PC-3 (cell line): ENCODE measurements at regions not wholly inside any gene's neighbourhood (a gene's known extent, or its start where the extent isn't known, plus 50 kb on each side); places are given as distances from the start of the nearest gene placed in this dataset.

ENCODE experiments used
- ATAC-seq: fragments of 200-7000 bp; cut with Tn5 transposase; 2 replicates; pipeline ENCODE4 v1.9.1; 2020; ENCODE audit warnings: mild to moderate bottlenecking, moderate library complexity
- BruUV-seq: library from RNA; stranded (reverse); fragments of 400-500 nt; replicated peaks from 2 replicates; lab custom pipeline; 2021; lab: Mats Ljungman, UMichigan
- CTCF ChIA-PET: fragments of 300-600 bp; sonication (Branson Sonifier 250); formaldehyde crosslinking; loops from one replicate; lab custom pipeline; 2022; ENCODE audit warnings: antibody characterized with exemption; lab: Charles Lee
- POLR2A ChIA-PET: fragments of 300-600 bp; sonication (Branson Sonifier 250); formaldehyde crosslinking; loops from one replicate; lab custom pipeline; 2022; ENCODE audit warnings: antibody characterized with exemption; ENCODE audit not compliant: unreplicated experiment; lab: Charles Lee
- DNase-seq: peaks from one replicate; pipeline ENCODE4 v3.0.0-alpha.2; 2015
- H2AFZ ChIP-seq: fragments of 300-600 bp; sonication (generic); 2 replicates; pipeline ENCODE4 v1.6.0; 2016; ENCODE audit warnings: antibody characterized with exemption, low read length
- H3F3A ChIP-seq: fragments of 300-600 bp; sonication (generic); one replicate; pipeline ENCODE4 v1.6.0; 2017; ENCODE audit warnings: antibody characterized with exemption, low read length, control low read depth, mild to moderate bottlenecking; ENCODE audit not compliant: unreplicated experiment
- H3K27ac ChIP-seq: fragments of 300-600 bp; sonication (generic); 2 replicates; pipeline ENCODE4 v1.5.1; 2016; ENCODE audit warnings: mild to moderate bottlenecking, low read length
- H3K27me3 ChIP-seq: fragments of 300-600 bp; sonication (generic); 2 replicates; pipeline ENCODE4 v1.6.1; 2016; ENCODE audit warnings: low read length, mixed read lengths
- H3K36me3 ChIP-seq: fragments of 300-600 bp; sonication (generic); 2 replicates; pipeline ENCODE4 v1.6.1; 2016; ENCODE audit warnings: low read depth, mixed run types, low read length, mixed read lengths
- H3K4me1 ChIP-seq: fragments of 300-600 bp; sonication (generic); 2 replicates; pipeline ENCODE4 v1.5.1; 2016; ENCODE audit warnings: low read length; ENCODE audit not compliant: insufficient read depth
- H3K4me2 ChIP-seq: fragments of 300-600 bp; sonication (generic); 2 replicates; pipeline ENCODE4 v1.6.0; 2016; ENCODE audit warnings: low read length
- H3K4me3 ChIP-seq: fragments of 300-600 bp; sonication (generic); 2 replicates; pipeline ENCODE4 v1.5.1; 2016; ENCODE audit warnings: mild to moderate bottlenecking, low read length, mixed read lengths
- H3K79me2 ChIP-seq: fragments of 300-600 bp; sonication (generic); 2 replicates; pipeline ENCODE4 v1.6.1; 2017; ENCODE audit warnings: low read length, mixed read lengths
- H3K9ac ChIP-seq: fragments of 300-600 bp; sonication (generic); 2 replicates; pipeline ENCODE4 v1.6.0; 2016; ENCODE audit warnings: mild to moderate bottlenecking, low read length
- H3K9me2 ChIP-seq: fragments of 300-600 bp; sonication (generic); replicated peaks from 2 replicates; pipeline ENCODE4 v1.6.1; 2016; ENCODE audit warnings: mixed run types, low read length, mixed read lengths
- H3K9me3 ChIP-seq: fragments of 300-600 bp; sonication (generic); 2 replicates; pipeline ENCODE4 v1.6.1; 2016; ENCODE audit warnings: low read length, mixed read lengths
- H4K20me1 ChIP-seq: fragments of 300-600 bp; sonication (generic); 2 replicates; pipeline ENCODE4 v1.6.1; 2016; ENCODE audit warnings: low read length, mixed read lengths
- EZH2 ChIP-seq: fragments of 300-600 bp; sonication (generic); IDR thresholded peaks from one replicate; pipeline ENCODE4 v1.6.1; 2017; ENCODE audit warnings: antibody characterized with exemption, mild to moderate bottlenecking, low read length; ENCODE audit not compliant: unreplicated experiment
- EZH2phosphoT487 ChIP-seq: fragments of 300-600 bp; sonication (generic); IDR thresholded peaks from 2 replicates; pipeline ENCODE4 v1.6.1; 2018; ENCODE audit warnings: mild to moderate bottlenecking, antibody characterized with exemption, low read length, borderline replicate concordance
- intact Hi-C: fragments of 100-400 bp; cut with micrococcal nuclease; formaldehyde crosslinking; loops from 2 replicates; pipeline ENCODE4 v1.9.0; 2023
- TF ChIP-seq, protein P1 (sequence below): fragments of 300-600 bp; sonication (generic); conservative IDR thresholded peaks from 2 replicates; pipeline ENCODE4 v1.5.1; 2017; ENCODE audit warnings: antibody characterized with exemption, low read depth, mild to moderate bottlenecking, low read length

- H3K36me3 ChIP-seq: no peaks in the 10 kb centered on the region
- H3K9me2 ChIP-seq: no peaks in the 10 kb centered on the region
- no peaks in the 10 kb centered on the region for H3K27me3 ChIP-seq
- no peak overlapping the region for H3K9ac ChIP-seq
- no peak overlapping the region for H3K4me2 ChIP-seq
- H3K79me2 ChIP-seq: no peaks in the 10 kb centered on the region
- ChIA-PET POLR2A (no interaction called here), CTCF (no interaction called here)
- H3K4me1 ChIP-seq: no peaks in the 10 kb centered on the region
- intact Hi-C loops: no loop called here
- TF ChIP-seq, protein P1, sequence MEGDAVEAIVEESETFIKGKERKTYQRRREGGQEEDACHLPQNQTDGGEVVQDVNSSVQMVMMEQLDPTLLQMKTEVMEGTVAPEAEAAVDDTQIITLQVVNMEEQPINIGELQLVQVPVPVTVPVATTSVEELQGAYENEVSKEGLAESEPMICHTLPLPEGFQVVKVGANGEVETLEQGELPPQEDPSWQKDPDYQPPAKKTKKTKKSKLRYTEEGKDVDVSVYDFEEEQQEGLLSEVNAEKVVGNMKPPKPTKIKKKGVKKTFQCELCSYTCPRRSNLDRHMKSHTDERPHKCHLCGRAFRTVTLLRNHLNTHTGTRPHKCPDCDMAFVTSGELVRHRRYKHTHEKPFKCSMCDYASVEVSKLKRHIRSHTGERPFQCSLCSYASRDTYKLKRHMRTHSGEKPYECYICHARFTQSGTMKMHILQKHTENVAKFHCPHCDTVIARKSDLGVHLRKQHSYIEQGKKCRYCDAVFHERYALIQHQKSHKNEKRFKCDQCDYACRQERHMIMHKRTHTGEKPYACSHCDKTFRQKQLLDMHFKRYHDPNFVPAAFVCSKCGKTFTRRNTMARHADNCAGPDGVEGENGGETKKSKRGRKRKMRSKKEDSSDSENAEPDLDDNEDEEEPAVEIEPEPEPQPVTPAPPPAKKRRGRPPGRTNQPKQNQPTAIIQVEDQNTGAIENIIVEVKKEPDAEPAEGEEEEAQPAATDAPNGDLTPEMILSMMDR: no peak
- H2AFZ ChIP-seq: no peak overlapping the region
- no peaks in the 10 kb centered on the region for H4K20me1 ChIP-seq
- DNase-seq (no peak), ATAC-seq (no peak)
- no TSS peak for BruUV-seq
- H3K27ac ChIP-seq: no peak overlapping the region
- no peak overlapping the region for H3K4me3 ChIP-seq
- H3F3A ChIP-seq: no peaks in the 10 kb centered on the region
- H3K9me3 ChIP-seq: peaks cover 40% of the 10 kb centered on the region
These were observed 126.3 kb upstream of the CRBN start for GRCh38 chr3:3305841-3306240.

DNA sequence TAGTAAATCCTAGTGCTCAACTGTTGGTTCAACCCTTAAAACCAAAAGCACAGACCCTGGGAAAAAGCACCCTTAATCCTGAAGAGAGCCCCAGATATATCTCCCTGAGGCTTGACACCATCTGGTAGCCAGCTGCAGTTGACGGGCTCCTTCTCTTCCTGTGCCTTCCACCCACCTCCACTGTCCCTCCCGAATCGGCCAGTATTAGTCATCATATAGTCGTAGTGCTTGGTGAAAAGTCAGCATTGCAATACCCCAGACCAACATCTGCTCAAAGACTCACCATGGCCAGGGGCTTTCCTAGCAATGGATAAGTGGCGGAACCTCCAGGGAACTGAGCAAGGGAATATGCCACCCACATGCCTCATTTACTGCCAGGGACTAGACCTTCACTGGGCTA, 125.6 kb upstream of the CRBN start:
- Histone ChIP-seq H3K36me3 (no peaks in the 10 kb centered on the region), H3K27me3 (no peaks in the 10 kb centered on the region), H2AFZ (no peak overlapping the region), H4K20me1 (no peaks in the 10 kb centered on the region), H3K4me1 (no peaks in the 10 kb centered on the region), H3K9me2 (no peaks in the 10 kb centered on the region), H3F3A (no peaks in the 10 kb centered on the region), H3K4me2 (no peak overlapping the region), H3K9me3 (peaks cover 40% of the 10 kb centered on the region), H3K9ac (no peak overlapping the region), H3K4me3 (no peak overlapping the region), H3K79me2 (no peaks in the 10 kb centered on the region), H3K27ac (no peak overlapping the region)
- CTCF ChIA-PET: no interaction called here
- ATAC-seq (no peak), DNase-seq (no peak)
- no TSS peak for BruUV-seq
- intact Hi-C loops: no loop called here
- POLR2A ChIA-PET: no interaction called here
- TF ChIP-seq, protein P1: no peak
- no peak for TF ChIP-seq EZH2phosphoT487
- TF ChIP-seq EZH2: no peak

- TF ChIP-seq, protein P1: no peak
- TF ChIP-seq EZH2phosphoT487 (no peak), EZH2 (no peak)
- H3K4me1 ChIP-seq: no peaks in the 10 kb centered on the region
- ATAC-seq: no peak
- no peak overlapping the region for H3K27ac ChIP-seq
- no peaks in the 10 kb centered on the region for H4K20me1 ChIP-seq
- H3K36me3 ChIP-seq: no peaks in the 10 kb centered on the region
- no peaks in the 10 kb centered on the region for H3K27me3 ChIP-seq
- no peak overlapping the region for H2AFZ ChIP-seq
- ChIA-PET CTCF (no interaction called here), POLR2A (no interaction called here)
- DNase-seq: no peak
- BruUV-seq: no TSS peak
- no peaks in the 10 kb centered on the region for H3K79me2 ChIP-seq
- H3K4me2 ChIP-seq: no peak overlapping the region
- no peaks in the 10 kb centered on the region for H3F3A ChIP-seq
- no peak overlapping the region for H3K9ac ChIP-seq
- no peak overlapping the region for H3K4me3 ChIP-seq
- H3K9me2 ChIP-seq: no peaks in the 10 kb centered on the region
- H3K9me3 ChIP-seq: peaks cover 39% of the 10 kb centered on the region
- intact Hi-C loops: no loop called here
These were observed 124.1 kb upstream of the CRBN start for GRCh38 chr3:3303636-3304035.
